ENCODE measurements at regions not wholly inside any gene's neighbourhood (a gene's known extent, or its start where the extent isn't known, plus 50 kb on each side); places are given as distances from the start of the nearest gene placed in this dataset.

DNA sequence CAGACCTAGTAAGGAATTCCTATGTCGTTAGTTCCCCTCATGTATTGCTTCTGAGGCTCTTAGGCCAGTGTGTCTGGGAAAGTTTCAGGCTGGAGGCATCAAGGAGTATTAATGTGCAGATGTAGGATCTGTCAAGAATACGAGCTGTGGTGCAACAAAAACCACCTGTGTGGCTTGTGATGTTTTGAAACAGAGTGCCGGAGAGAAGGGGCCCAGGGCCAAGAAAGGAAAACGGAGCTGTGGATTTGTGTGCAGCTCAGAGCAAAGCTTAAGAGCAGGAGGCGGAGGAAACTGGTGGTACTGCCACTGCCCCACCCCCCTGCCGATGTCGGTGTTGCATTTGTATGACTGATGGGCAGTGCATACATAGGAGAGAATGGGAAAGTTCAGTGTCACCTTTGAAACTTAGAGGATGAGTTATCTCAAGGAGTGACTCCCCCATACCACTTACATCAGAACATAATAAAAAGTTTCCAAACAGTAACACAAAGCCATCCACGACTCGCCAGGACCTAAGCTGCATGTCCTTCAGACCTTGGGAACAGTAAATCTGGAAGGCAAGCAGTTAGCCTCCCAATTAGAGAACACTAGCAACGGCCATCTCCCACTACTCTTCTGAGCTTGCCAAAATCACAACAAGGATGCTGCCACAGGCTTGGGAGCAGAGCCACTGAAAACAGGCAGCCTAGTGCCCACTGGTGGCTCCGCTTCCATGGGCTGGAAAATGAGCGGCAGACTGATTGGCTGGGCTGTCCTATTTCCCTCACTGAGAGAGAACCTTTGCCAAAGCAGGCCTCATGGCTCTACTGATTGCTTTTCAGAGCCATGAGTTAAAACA lies 152.7 kb upstream of the NT5C1B start:
- Histone ChIP-seq H3K4me1 (ENCODE audit: insufficient read depth) (no peaks in the 10 kb centered on the region), H3K4me2 (ENCODE audit: unreplicated experiment) (no peak overlapping the region)

GRCh38 chr2:18741191-18741590 lies 151.8 kb upstream of the NT5C1B start:
- Histone ChIP-seq H2AFZ (no peak overlapping the region), H3F3A (ENCODE audit: insufficient read depth) (no peaks in the 10 kb centered on the region), H3K27ac (no peak overlapping the region), H3K4me2 (ENCODE audit: unreplicated experiment) (no peak overlapping the region), H3K79me2 (ENCODE audit: insufficient read depth) (no peaks in the 10 kb centered on the region), H3K27me3 (replicated peaks; ENCODE audit: insufficient read depth) (no peaks in the 10 kb centered on the region), H3K36me3 (ENCODE audit: low read depth) (no peaks in the 10 kb centered on the region), H4K20me1 (ENCODE audit: insufficient read depth) (no peaks in the 10 kb centered on the region), H3K4me1 (ENCODE audit: insufficient read depth) (no peaks in the 10 kb centered on the region), H3K9ac (no peak overlapping the region), H3K9me2 (ENCODE audit: insufficient read depth) (no peaks in the 10 kb centered on the region), H3K4me3 (no peak overlapping the region), H3K9me3 (ENCODE audit: low read depth) (no peaks in the 10 kb centered on the region)
- TF ChIP-seq EZH2 (IDR thresholded peaks at IDR 0.05; ENCODE audit: insufficient read depth, poor library complexity, severe bottlenecking): no peak
- TF ChIP-seq EZH2phosphoT487 (IDR thresholded peaks at IDR 0.05; ENCODE audit: insufficient read depth, low read depth): no peak
- in situ Hi-C loops (cut with MboI): loop anchor here (10.0 to 25.0 kb wide), 3 partner anchors 304 to 1121 kb away; no protein-coding TSS in a partner anchor
- DNase-seq: no peak

More for the DNA sequence above, 152.7 kb upstream of the NT5C1B start:
- H3K27ac ChIP-seq: no peak overlapping the region
- H2AFZ ChIP-seq: no peak overlapping the region
- no peaks in the 10 kb centered on the region for H3K9me2 ChIP-seq (ENCODE audit: insufficient read depth)
- 83 to 86% methylated on average over 12 of the region's 12 CpGs for WGBS, 2 experiments (ENCODE audit: low coverage in 1 of 2, low lambda C conversion rate in 2 of 2, missing lambda C conversion rate in 2 of 2)
- DNase-seq: no peak
- no peaks in the 10 kb centered on the region for H4K20me1 ChIP-seq (ENCODE audit: insufficient read depth)
- H3K79me2 ChIP-seq (ENCODE audit: insufficient read depth): no peaks in the 10 kb centered on the region
- H3K36me3 ChIP-seq (ENCODE audit: low read depth): no peaks in the 10 kb centered on the region
- no peaks in the 10 kb centered on the region for H3K27me3 ChIP-seq (replicated peaks; ENCODE audit: insufficient read depth)
- no peaks in the 10 kb centered on the region for H3K9me3 ChIP-seq (ENCODE audit: low read depth)
- no peaks in the 10 kb centered on the region for H3F3A ChIP-seq (ENCODE audit: insufficient read depth)
- H3K4me3 ChIP-seq: no peak overlapping the region
- in situ Hi-C loops (cut with MboI): loop anchor here (10.0 to 25.0 kb wide), 3 partner anchors 305 to 1120 kb away; no protein-coding TSS in a partner anchor
- TF ChIP-seq EZH2 (IDR thresholded peaks at IDR 0.05; ENCODE audit: insufficient read depth, poor library complexity, severe bottlenecking) (no peak), EZH2phosphoT487 (IDR thresholded peaks at IDR 0.05; ENCODE audit: insufficient read depth, low read depth) (no peak)
- H3K9ac ChIP-seq: no peak overlapping the region

- 98 to 99% methylated on average over 7 of the region's 7 CpGs for WGBS, 2 experiments (ENCODE audit: low coverage in 1 of 2, low lambda C conversion rate in 2 of 2, missing lambda C conversion rate in 2 of 2)
- Histone ChIP-seq H3K9me2 (ENCODE audit: insufficient read depth) (no peaks in the 10 kb centered on the region), H3K4me1 (ENCODE audit: insufficient read depth) (no peaks in the 10 kb centered on the region), H3K9ac (no peak overlapping the region), H3K27ac (no peak overlapping the region), H3K36me3 (ENCODE audit: low read depth) (no peaks in the 10 kb centered on the region), H4K20me1 (ENCODE audit: insufficient read depth) (no peaks in the 10 kb centered on the region), H3K79me2 (ENCODE audit: insufficient read depth) (no peaks in the 10 kb centered on the region), H3K4me3 (no peak overlapping the region), H3F3A (ENCODE audit: insufficient read depth) (no peaks in the 10 kb centered on the region), H2AFZ (no peak overlapping the region), H3K9me3 (ENCODE audit: low read depth) (no peaks in the 10 kb centered on the region), H3K4me2 (ENCODE audit: unreplicated experiment) (no peak overlapping the region), H3K27me3 (replicated peaks; ENCODE audit: insufficient read depth) (no peaks in the 10 kb centered on the region)
- in situ Hi-C loops (cut with MboI): loop anchor here (10.0 to 25.0 kb wide), 3 partner anchors 303 to 1122 kb away; no protein-coding TSS in a partner anchor
- DNase-seq: no peak
- TF ChIP-seq EZH2phosphoT487 (IDR thresholded peaks at IDR 0.05; ENCODE audit: insufficient read depth, low read depth) (no peak), EZH2 (IDR thresholded peaks at IDR 0.05; ENCODE audit: insufficient read depth, poor library complexity, severe bottlenecking) (no peak)
Observed at GRCh38 chr2:18740474-18740881, 151.1 kb upstream of the NT5C1B start.

GRCh38 chr2:18731666-18732065 lies 142.3 kb upstream of the NT5C1B start:
- WGBS, 2 experiments (ENCODE audit: low coverage in 1 of 2, low lambda C conversion rate in 2 of 2, missing lambda C conversion rate in 2 of 2): 89 to 90% methylated on average over 2 of the region's 2 CpGs
- Histone ChIP-seq H3F3A (ENCODE audit: insufficient read depth) (no peaks in the 10 kb centered on the region), H3K36me3 (ENCODE audit: low read depth) (no peaks in the 10 kb centered on the region), H3K4me3 (no peak overlapping the region), H3K4me1 (ENCODE audit: insufficient read depth) (no peaks in the 10 kb centered on the region), H3K4me2 (ENCODE audit: unreplicated experiment) (no peak overlapping the region), H3K9me2 (ENCODE audit: insufficient read depth) (no peaks in the 10 kb centered on the region), H3K9me3 (ENCODE audit: low read depth) (no peaks in the 10 kb centered on the region), H2AFZ (no peak overlapping the region), H3K9ac (no peak overlapping the region), H3K79me2 (ENCODE audit: insufficient read depth) (no peaks in the 10 kb centered on the region), H3K27ac (no peak overlapping the region), H4K20me1 (ENCODE audit: insufficient read depth) (no peaks in the 10 kb centered on the region), H3K27me3 (replicated peaks; ENCODE audit: insufficient read depth) (no peaks in the 10 kb centered on the region)
- no peak for DNase-seq
- TF ChIP-seq EZH2 (IDR thresholded peaks at IDR 0.05; ENCODE audit: insufficient read depth, poor library complexity, severe bottlenecking) (no peak), EZH2phosphoT487 (IDR thresholded peaks at IDR 0.05; ENCODE audit: insufficient read depth, low read depth) (no peak)
- in situ Hi-C loops (cut with MboI): loop anchor here (25.0 kb wide), 2 partner anchors 294 to 1131 kb away; no protein-coding TSS in a partner anchor
